ENCODE measurements at regions not wholly inside any gene's neighbourhood (a gene's known extent, or its start where the extent isn't known, plus 50 kb on each side); places are given as distances from the start of the nearest gene placed in this dataset.
"Not testable (repeated sequence)": the region's sequence is repeated elsewhere in the genome, so short reads cannot be mapped to it uniquely, and the experiment has no call there.

GRCh38 chr4:11811521-11811920 is 382.8 kb upstream of the HS3ST1 start:
- not testable (repeated sequence) for H3K79me2 ChIP-seq (replicated peaks; ENCODE audit: insufficient read depth); H3K27ac ChIP-seq (ENCODE audit: low read depth); H3K27me3 Mint-ChIP-seq (ENCODE audit: insufficient read depth, low read depth, poor library complexity); H4K20me1 ChIP-seq (replicated peaks; ENCODE audit: insufficient read depth); H3K27me3 ChIP-seq (ENCODE audit: insufficient read depth); H3K9me3 Mint-ChIP-seq; H3K4me1 Mint-ChIP-seq; H2AFZ ChIP-seq; H3K27ac Mint-ChIP-seq; H3K4me2 ChIP-seq; H3K9me2 ChIP-seq (ENCODE audit: insufficient read depth); DNase-seq (ENCODE audit: low spot score); H3K36me3 Mint-ChIP-seq (ENCODE audit: low read depth); H3K4me1 ChIP-seq (ENCODE audit: insufficient read depth); H3K36me3 ChIP-seq (ENCODE audit: insufficient read depth); H3K4me3 ChIP-seq; ATAC-seq; H3K4me3 Mint-ChIP-seq; H3F3A ChIP-seq (replicated peaks; ENCODE audit: low read depth)

- Histone ChIP-seq H2AFZ (no peak overlapping the region), H4K20me1 (replicated peaks; ENCODE audit: insufficient read depth) (no peaks in the 10 kb centered on the region), H3K4me1 (ENCODE audit: insufficient read depth) (no peaks in the 10 kb centered on the region), H3F3A (replicated peaks; ENCODE audit: low read depth) (no peaks in the 10 kb centered on the region), H3K4me3 (no peak overlapping the region), H3K4me2 (no peak overlapping the region), H3K9me2 (ENCODE audit: insufficient read depth) (no peaks in the 10 kb centered on the region; the same call in 1 of the 2 replicates), H3K27me3 (ENCODE audit: insufficient read depth) (no peaks in the 10 kb centered on the region), H3K36me3 (ENCODE audit: insufficient read depth) (no peaks in the 10 kb centered on the region), H3K27ac (ENCODE audit: low read depth) (no peak overlapping the region), H3K79me2 (replicated peaks; ENCODE audit: insufficient read depth) (no peaks in the 10 kb centered on the region)
- Mint-ChIP-seq H3K9me3 (no peaks in the 10 kb centered on the region; the same call in 1 of the 3 replicates), H3K4me1 (peaks cover 4% of the 10 kb centered on the region; the same call in 2 of the 3 replicates), H3K27me3 (ENCODE audit: insufficient read depth, low read depth, poor library complexity) (peaks cover 3% of the 10 kb centered on the region), H3K4me3 (no peak overlapping the region), H3K27ac (no peak overlapping the region), H3K36me3 (ENCODE audit: low read depth) (no peaks in the 10 kb centered on the region)
- peak; percentile 46 for DNase-seq (ENCODE audit: low spot score)
- ATAC-seq = peak; percentile 58; the same call in 2 of the 3 replicates
- TF ChIP-seq, protein P1, sequence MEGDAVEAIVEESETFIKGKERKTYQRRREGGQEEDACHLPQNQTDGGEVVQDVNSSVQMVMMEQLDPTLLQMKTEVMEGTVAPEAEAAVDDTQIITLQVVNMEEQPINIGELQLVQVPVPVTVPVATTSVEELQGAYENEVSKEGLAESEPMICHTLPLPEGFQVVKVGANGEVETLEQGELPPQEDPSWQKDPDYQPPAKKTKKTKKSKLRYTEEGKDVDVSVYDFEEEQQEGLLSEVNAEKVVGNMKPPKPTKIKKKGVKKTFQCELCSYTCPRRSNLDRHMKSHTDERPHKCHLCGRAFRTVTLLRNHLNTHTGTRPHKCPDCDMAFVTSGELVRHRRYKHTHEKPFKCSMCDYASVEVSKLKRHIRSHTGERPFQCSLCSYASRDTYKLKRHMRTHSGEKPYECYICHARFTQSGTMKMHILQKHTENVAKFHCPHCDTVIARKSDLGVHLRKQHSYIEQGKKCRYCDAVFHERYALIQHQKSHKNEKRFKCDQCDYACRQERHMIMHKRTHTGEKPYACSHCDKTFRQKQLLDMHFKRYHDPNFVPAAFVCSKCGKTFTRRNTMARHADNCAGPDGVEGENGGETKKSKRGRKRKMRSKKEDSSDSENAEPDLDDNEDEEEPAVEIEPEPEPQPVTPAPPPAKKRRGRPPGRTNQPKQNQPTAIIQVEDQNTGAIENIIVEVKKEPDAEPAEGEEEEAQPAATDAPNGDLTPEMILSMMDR (conservative IDR thresholded peaks at IDR 0.05; ENCODE audit: low read depth in 2 of 2) = peak; percentile 50 to 54
- no peak for TF ChIP-seq CREB1 (CRISPR knock-in tag; IDR thresholded peaks at IDR 0.05; ENCODE audit: low read depth)
Observed at GRCh38 chr4:11805842-11806241, 377.1 kb upstream of the HS3ST1 start.

- no peak overlapping the region for H3K4me3 Mint-ChIP-seq
- Histone ChIP-seq H4K20me1 (replicated peaks; ENCODE audit: insufficient read depth) (no peaks in the 10 kb centered on the region), H3K27me3 (ENCODE audit: insufficient read depth) (no peaks in the 10 kb centered on the region), H3K79me2 (replicated peaks; ENCODE audit: insufficient read depth) (no peaks in the 10 kb centered on the region), H3K36me3 (ENCODE audit: insufficient read depth) (no peaks in the 10 kb centered on the region), H3K4me1 (ENCODE audit: insufficient read depth) (peaks cover 13% of the 10 kb centered on the region), H3K4me2 (no peak overlapping the region), H2AFZ (peak overlapping the region; percentile 6; the same call in 1 of the 2 replicates), H3F3A (replicated peaks; ENCODE audit: low read depth) (no peaks in the 10 kb centered on the region), H3K27ac (ENCODE audit: low read depth) (no peak overlapping the region), H3K9me2 (ENCODE audit: insufficient read depth) (no peaks in the 10 kb centered on the region), H3K4me3 (no peak overlapping the region)
- no peak for ATAC-seq
- H3K36me3 Mint-ChIP-seq (ENCODE audit: low read depth) = no peaks in the 10 kb centered on the region
- no peaks in the 10 kb centered on the region; the same call in 1 of the 3 replicates for H3K9me3 Mint-ChIP-seq
- H3K27ac Mint-ChIP-seq = no peak overlapping the region
- DNase-seq (ENCODE audit: low spot score) = no peak
- peaks cover 3% of the 10 kb centered on the region for H3K27me3 Mint-ChIP-seq (ENCODE audit: insufficient read depth, low read depth, poor library complexity)
- H3K4me1 Mint-ChIP-seq = peaks cover 11% of the 10 kb centered on the region
- no peak for TF ChIP-seq ZNF331 (CRISPR knock-in tag; IDR thresholded peaks at IDR 0.05; ENCODE audit: low read depth)
- TF ChIP-seq, protein P2, sequence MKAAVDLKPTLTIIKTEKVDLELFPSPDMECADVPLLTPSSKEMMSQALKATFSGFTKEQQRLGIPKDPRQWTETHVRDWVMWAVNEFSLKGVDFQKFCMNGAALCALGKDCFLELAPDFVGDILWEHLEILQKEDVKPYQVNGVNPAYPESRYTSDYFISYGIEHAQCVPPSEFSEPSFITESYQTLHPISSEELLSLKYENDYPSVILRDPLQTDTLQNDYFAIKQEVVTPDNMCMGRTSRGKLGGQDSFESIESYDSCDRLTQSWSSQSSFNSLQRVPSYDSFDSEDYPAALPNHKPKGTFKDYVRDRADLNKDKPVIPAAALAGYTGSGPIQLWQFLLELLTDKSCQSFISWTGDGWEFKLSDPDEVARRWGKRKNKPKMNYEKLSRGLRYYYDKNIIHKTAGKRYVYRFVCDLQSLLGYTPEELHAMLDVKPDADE (IDR thresholded peaks at IDR 0.05) = no peak
- TF ChIP-seq, protein P3, sequence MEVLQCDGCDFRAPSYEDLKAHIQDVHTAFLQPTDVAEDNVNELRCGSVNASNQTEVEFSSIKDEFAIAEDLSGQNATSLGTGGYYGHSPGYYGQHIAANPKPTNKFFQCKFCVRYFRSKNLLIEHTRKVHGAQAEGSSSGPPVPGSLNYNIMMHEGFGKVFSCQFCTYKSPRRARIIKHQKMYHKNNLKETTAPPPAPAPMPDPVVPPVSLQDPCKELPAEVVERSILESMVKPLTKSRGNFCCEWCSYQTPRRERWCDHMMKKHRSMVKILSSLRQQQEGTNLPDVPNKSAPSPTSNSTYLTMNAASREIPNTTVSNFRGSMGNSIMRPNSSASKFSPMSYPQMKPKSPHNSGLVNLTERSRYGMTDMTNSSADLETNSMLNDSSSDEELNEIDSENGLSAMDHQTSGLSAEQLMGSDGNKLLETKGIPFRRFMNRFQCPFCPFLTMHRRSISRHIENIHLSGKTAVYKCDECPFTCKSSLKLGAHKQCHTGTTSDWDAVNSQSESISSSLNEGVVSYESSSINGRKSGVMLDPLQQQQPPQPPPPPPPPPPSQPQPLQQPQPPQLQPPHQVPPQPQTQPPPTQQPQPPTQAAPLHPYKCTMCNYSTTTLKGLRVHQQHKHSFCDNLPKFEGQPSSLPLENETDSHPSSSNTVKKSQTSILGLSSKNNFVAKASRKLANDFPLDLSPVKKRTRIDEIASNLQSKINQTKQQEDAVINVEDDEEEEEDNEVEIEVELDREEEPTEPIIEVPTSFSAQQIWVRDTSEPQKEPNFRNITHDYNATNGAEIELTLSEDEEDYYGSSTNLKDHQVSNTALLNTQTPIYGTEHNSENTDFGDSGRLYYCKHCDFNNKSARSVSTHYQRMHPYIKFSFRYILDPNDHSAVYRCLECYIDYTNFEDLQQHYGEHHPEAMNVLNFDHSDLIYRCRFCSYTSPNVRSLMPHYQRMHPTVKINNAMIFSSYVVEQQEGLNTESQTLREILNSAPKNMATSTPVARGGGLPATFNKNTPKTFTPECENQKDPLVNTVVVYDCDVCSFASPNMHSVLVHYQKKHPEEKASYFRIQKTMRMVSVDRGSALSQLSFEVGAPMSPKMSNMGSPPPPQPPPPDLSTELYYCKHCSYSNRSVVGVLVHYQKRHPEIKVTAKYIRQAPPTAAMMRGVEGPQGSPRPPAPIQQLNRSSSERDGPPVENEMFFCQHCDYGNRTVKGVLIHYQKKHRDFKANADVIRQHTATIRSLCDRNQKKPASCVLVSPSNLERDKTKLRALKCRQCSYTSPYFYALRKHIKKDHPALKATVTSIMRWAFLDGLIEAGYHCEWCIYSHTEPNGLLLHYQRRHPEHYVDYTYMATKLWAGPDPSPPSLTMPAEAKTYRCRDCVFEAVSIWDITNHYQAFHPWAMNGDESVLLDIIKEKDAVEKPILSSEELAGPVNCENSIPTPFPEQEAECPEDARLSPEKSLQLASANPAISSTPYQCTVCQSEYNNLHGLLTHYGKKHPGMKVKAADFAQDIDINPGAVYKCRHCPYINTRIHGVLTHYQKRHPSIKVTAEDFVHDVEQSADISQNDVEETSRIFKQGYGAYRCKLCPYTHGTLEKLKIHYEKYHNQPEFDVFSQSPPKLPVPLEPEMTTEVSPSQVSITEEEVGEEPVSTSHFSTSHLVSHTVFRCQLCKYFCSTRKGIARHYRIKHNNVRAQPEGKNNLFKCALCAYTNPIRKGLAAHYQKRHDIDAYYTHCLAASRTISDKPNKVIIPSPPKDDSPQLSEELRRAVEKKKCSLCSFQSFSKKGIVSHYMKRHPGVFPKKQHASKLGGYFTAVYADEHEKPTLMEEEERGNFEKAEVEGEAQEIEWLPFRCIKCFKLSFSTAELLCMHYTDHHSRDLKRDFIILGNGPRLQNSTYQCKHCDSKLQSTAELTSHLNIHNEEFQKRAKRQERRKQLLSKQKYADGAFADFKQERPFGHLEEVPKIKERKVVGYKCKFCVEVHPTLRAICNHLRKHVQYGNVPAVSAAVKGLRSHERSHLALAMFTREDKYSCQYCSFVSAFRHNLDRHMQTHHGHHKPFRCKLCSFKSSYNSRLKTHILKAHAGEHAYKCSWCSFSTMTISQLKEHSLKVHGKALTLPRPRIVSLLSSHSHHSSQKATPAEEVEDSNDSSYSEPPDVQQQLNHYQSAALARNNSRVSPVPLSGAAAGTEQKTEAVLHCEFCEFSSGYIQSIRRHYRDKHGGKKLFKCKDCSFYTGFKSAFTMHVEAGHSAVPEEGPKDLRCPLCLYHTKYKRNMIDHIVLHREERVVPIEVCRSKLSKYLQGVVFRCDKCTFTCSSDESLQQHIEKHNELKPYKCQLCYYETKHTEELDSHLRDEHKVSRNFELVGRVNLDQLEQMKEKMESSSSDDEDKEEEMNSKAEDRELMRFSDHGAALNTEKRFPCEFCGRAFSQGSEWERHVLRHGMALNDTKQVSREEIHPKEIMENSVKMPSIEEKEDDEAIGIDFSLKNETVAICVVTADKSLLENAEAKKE (CRISPR knock-in tag; IDR thresholded peaks at IDR 0.05) = no peak
Observed at GRCh38 chr4:11801466-11802446, 373.1 kb upstream of the HS3ST1 start.
